IPS-18a (cell line): ENCODE measurements at regions not wholly inside any gene's neighbourhood (a gene's known extent, or its start where the extent isn't known, plus 50 kb on each side); places are given as distances from the start of the nearest gene placed in this dataset.

Experiments
- H3K27ac ChIP-seq: one replicate; pipeline ENCODE4 v1.5.1; 2013; ENCODE audit warnings: low read length
- H3K27me3 ChIP-seq: one replicate; pipeline ENCODE4 v1.6.1; 2013; ENCODE audit warnings: mild to moderate bottlenecking, low read length; ENCODE audit not compliant: control insufficient read depth, insufficient read depth
- H3K36me3 ChIP-seq: one replicate; pipeline ENCODE4 v1.6.1; 2013; ENCODE audit warnings: low read depth, low read length; ENCODE audit not compliant: control insufficient read depth
- H3K4me1 ChIP-seq: one replicate; pipeline ENCODE4 v1.6.1; 2013; ENCODE audit warnings: low read depth, low read length; ENCODE audit not compliant: control insufficient read depth
- H3K4me3 ChIP-seq: one replicate; pipeline ENCODE4 v1.5.1; 2013; ENCODE audit warnings: low read length
- H3K9ac ChIP-seq: one replicate; pipeline ENCODE4 v1.6.1; 2013; ENCODE audit warnings: mild to moderate bottlenecking, low read length, moderate library complexity
- H3K9me3 ChIP-seq: one replicate; pipeline ENCODE4 v1.6.1; 2013; ENCODE audit warnings: low read depth, low read length; ENCODE audit not compliant: control insufficient read depth

- H3K9ac ChIP-seq, result no peak overlapping the region
- H3K4me3 ChIP-seq, result no peak overlapping the region
- no peaks in the 10 kb centered on the region for H3K27me3 ChIP-seq
- H3K27ac ChIP-seq, result no peak overlapping the region
- no peaks in the 10 kb centered on the region for H3K9me3 ChIP-seq
- no peaks in the 10 kb centered on the region for H3K4me1 ChIP-seq
- no peaks in the 10 kb centered on the region for H3K36me3 ChIP-seq
Measured at GRCh38 chr5:92574023-92574422, 1007.0 kb downstream of the NR2F1-AS1 start.

- no peaks in the 10 kb centered on the region for H3K36me3 ChIP-seq
- H3K9ac ChIP-seq, result no peak overlapping the region
- no peak overlapping the region for H3K4me3 ChIP-seq
- no peaks in the 10 kb centered on the region for H3K9me3 ChIP-seq
- no peak overlapping the region for H3K27ac ChIP-seq
- H3K27me3 ChIP-seq, result no peaks in the 10 kb centered on the region
- H3K4me1 ChIP-seq, result no peaks in the 10 kb centered on the region
Measured at GRCh38 chr5:92568522-92568921, 1012.5 kb downstream of the NR2F1-AS1 start.

GRCh38 chr5:92567831-92568450, 1013.1 kb downstream of the NR2F1-AS1 start:
- no peaks in the 10 kb centered on the region for H3K4me1 ChIP-seq
- H3K4me3 ChIP-seq, result no peak overlapping the region
- no peaks in the 10 kb centered on the region for H3K27me3 ChIP-seq
- no peak overlapping the region for H3K9ac ChIP-seq
- no peaks in the 10 kb centered on the region for H3K36me3 ChIP-seq
- no peaks in the 10 kb centered on the region for H3K9me3 ChIP-seq
- no peak overlapping the region for H3K27ac ChIP-seq

- no peaks in the 10 kb centered on the region for H3K36me3 ChIP-seq
- H3K4me1 ChIP-seq, result no peaks in the 10 kb centered on the region
- no peaks in the 10 kb centered on the region for H3K9me3 ChIP-seq
- no peak overlapping the region for H3K4me3 ChIP-seq
- no peak overlapping the region for H3K27ac ChIP-seq
- H3K9ac ChIP-seq, result no peak overlapping the region
- no peaks in the 10 kb centered on the region for H3K27me3 ChIP-seq
Measured at GRCh38 chr5:92566113-92566786, 1014.8 kb downstream of the NR2F1-AS1 start.

- H3K27ac ChIP-seq, result no peak overlapping the region
- no peaks in the 10 kb centered on the region for H3K27me3 ChIP-seq
- H3K9ac ChIP-seq, result no peak overlapping the region
- H3K4me3 ChIP-seq, result no peak overlapping the region
- H3K4me1 ChIP-seq, result peaks cover 3% of the 10 kb centered on the region
- H3K36me3 ChIP-seq, result no peaks in the 10 kb centered on the region
- no peaks in the 10 kb centered on the region for H3K9me3 ChIP-seq
Measured at GRCh38 chr5:92565673-92566072, 1015.3 kb downstream of the NR2F1-AS1 start.

- Histone ChIP-seq H3K4me3 (no peak overlapping the region), H3K9me3 (no peaks in the 10 kb centered on the region), H3K27ac (no peak overlapping the region), H3K27me3 (no peaks in the 10 kb centered on the region), H3K4me1 (peaks cover 7% of the 10 kb centered on the region), H3K36me3 (no peaks in the 10 kb centered on the region), H3K9ac (no peak overlapping the region)
Measured at GRCh38 chr5:92562065-92562464, 1019.0 kb downstream of the NR2F1-AS1 start.

GRCh38 chr5:92561411-92561959, 1019.5 kb downstream of the NR2F1-AS1 start:
- Histone ChIP-seq H3K4me1 (peaks cover 7% of the 10 kb centered on the region), H3K27ac (no peak overlapping the region), H3K9ac (no peak overlapping the region), H3K9me3 (no peaks in the 10 kb centered on the region), H3K4me3 (no peak overlapping the region), H3K36me3 (no peaks in the 10 kb centered on the region), H3K27me3 (no peaks in the 10 kb centered on the region)

GRCh38 chr5:92560698-92561401, 1020.2 kb downstream of the NR2F1-AS1 start:
- no peaks in the 10 kb centered on the region for H3K36me3 ChIP-seq
- peaks cover 7% of the 10 kb centered on the region for H3K4me1 ChIP-seq
- H3K9me3 ChIP-seq, result no peaks in the 10 kb centered on the region
- H3K27me3 ChIP-seq, result no peaks in the 10 kb centered on the region
- H3K9ac ChIP-seq, result no peak overlapping the region
- H3K4me3 ChIP-seq, result no peak overlapping the region
- no peak overlapping the region for H3K27ac ChIP-seq

- Histone ChIP-seq H3K9ac (no peak overlapping the region), H3K9me3 (no peaks in the 10 kb centered on the region), H3K27me3 (no peaks in the 10 kb centered on the region), H3K27ac (no peak overlapping the region), H3K4me3 (no peak overlapping the region), H3K4me1 (peaks cover 7% of the 10 kb centered on the region), H3K36me3 (no peaks in the 10 kb centered on the region)
Measured at GRCh38 chr5:92559781-92560180, 1021.2 kb downstream of the NR2F1-AS1 start.

- Histone ChIP-seq H3K4me1 (peaks cover 7% of the 10 kb centered on the region), H3K36me3 (no peaks in the 10 kb centered on the region), H3K4me3 (no peak overlapping the region), H3K9ac (no peak overlapping the region), H3K27me3 (no peaks in the 10 kb centered on the region), H3K27ac (no peak overlapping the region), H3K9me3 (no peaks in the 10 kb centered on the region)
Measured at GRCh38 chr5:92559331-92559730, 1021.7 kb downstream of the NR2F1-AS1 start.

GRCh38 chr5:92556747-92557146, 1024.3 kb downstream of the NR2F1-AS1 start:
- Histone ChIP-seq H3K27me3 (no peaks in the 10 kb centered on the region), H3K4me1 (peaks cover 7% of the 10 kb centered on the region), H3K36me3 (no peaks in the 10 kb centered on the region), H3K4me3 (no peak overlapping the region), H3K9me3 (no peaks in the 10 kb centered on the region), H3K27ac (no peak overlapping the region), H3K9ac (no peak overlapping the region)
